ENCODE measurements at regions not wholly inside any gene's neighbourhood (a gene's known extent, or its start where the extent isn't known, plus 50 kb on each side); places are given as distances from the start of the nearest gene placed in this dataset.

GRCh38 chr5:33153831-33154230, 286.9 kb upstream of the TARS1 start:
- no peaks in the 10 kb centered on the region for H4K20me1 ChIP-seq (ENCODE audit: insufficient read depth, low read length)
- H3K4me3 ChIP-seq (ENCODE audit: low read length), result no peak overlapping the region
- TF ChIP-seq CTCF (IDR thresholded peaks at IDR 0.05; ENCODE audit: low read depth, low read length), result no peak
- no peak for TF ChIP-seq EZH2phosphoT487 (IDR thresholded peaks at IDR 0.05; ENCODE audit: low read depth)
- H3K4me1 ChIP-seq (ENCODE audit: low read length), result no peaks in the 10 kb centered on the region
- no peaks in the 10 kb centered on the region for H3K27me3 ChIP-seq (ENCODE audit: low read depth, low read length)
- no peak overlapping the region for H3K4me2 ChIP-seq (ENCODE audit: low read length)
- H2AFZ ChIP-seq (ENCODE audit: low read depth, low read length), result no peak overlapping the region
- H3K79me2 ChIP-seq (ENCODE audit: low read length), result no peaks in the 10 kb centered on the region
- no peak overlapping the region for H3K9ac ChIP-seq (ENCODE audit: low read length)
- no peaks in the 10 kb centered on the region for H3K9me3 ChIP-seq (ENCODE audit: insufficient read depth, low read length)
- no peaks in the 10 kb centered on the region for H3K36me3 ChIP-seq (replicated peaks; ENCODE audit: low read depth, low read length)
- H3K27ac ChIP-seq (ENCODE audit: low read length), result no peak overlapping the region

- H3K36me3 ChIP-seq (replicated peaks; ENCODE audit: low read depth, low read length), result no peaks in the 10 kb centered on the region
- no peak overlapping the region for H3K4me2 ChIP-seq (ENCODE audit: low read length)
- H3K27ac ChIP-seq (ENCODE audit: low read length), result no peak overlapping the region
- TF ChIP-seq EZH2phosphoT487 (IDR thresholded peaks at IDR 0.05; ENCODE audit: low read depth) (no peak), CTCF (IDR thresholded peaks at IDR 0.05; ENCODE audit: low read depth, low read length) (no peak)
- no peaks in the 10 kb centered on the region for H3K79me2 ChIP-seq (ENCODE audit: low read length)
- H2AFZ ChIP-seq (ENCODE audit: low read depth, low read length), result no peak overlapping the region
- no peaks in the 10 kb centered on the region for H3K27me3 ChIP-seq (ENCODE audit: low read depth, low read length)
- no peak overlapping the region for H3K4me3 ChIP-seq (ENCODE audit: low read length)
- H3K4me1 ChIP-seq (ENCODE audit: low read length), result no peaks in the 10 kb centered on the region
- H3K9me3 ChIP-seq (ENCODE audit: insufficient read depth, low read length), result no peaks in the 10 kb centered on the region
- no peak overlapping the region for H3K9ac ChIP-seq (ENCODE audit: low read length)
- no peaks in the 10 kb centered on the region for H4K20me1 ChIP-seq (ENCODE audit: insufficient read depth, low read length)
Observed at GRCh38 chr5:33160871-33161270, 279.9 kb upstream of the TARS1 start.

GRCh38 chr5:33161421-33161820, 279.3 kb upstream of the TARS1 start:
- Histone ChIP-seq H3K36me3 (replicated peaks; ENCODE audit: low read depth, low read length) (no peaks in the 10 kb centered on the region), H3K27ac (ENCODE audit: low read length) (no peak overlapping the region), H3K9me3 (ENCODE audit: insufficient read depth, low read length) (no peaks in the 10 kb centered on the region), H3K27me3 (ENCODE audit: low read depth, low read length) (no peaks in the 10 kb centered on the region), H3K79me2 (ENCODE audit: low read length) (no peaks in the 10 kb centered on the region), H3K4me2 (ENCODE audit: low read length) (no peak overlapping the region), H2AFZ (ENCODE audit: low read depth, low read length) (no peak overlapping the region), H3K4me1 (ENCODE audit: low read length) (no peaks in the 10 kb centered on the region), H3K9ac (ENCODE audit: low read length) (no peak overlapping the region), H4K20me1 (ENCODE audit: insufficient read depth, low read length) (no peaks in the 10 kb centered on the region), H3K4me3 (ENCODE audit: low read length) (no peak overlapping the region)
- TF ChIP-seq EZH2phosphoT487 (IDR thresholded peaks at IDR 0.05; ENCODE audit: low read depth), result no peak
- no peak for TF ChIP-seq CTCF (IDR thresholded peaks at IDR 0.05; ENCODE audit: low read depth, low read length)

- no peak for TF ChIP-seq CTCF (IDR thresholded peaks at IDR 0.05; ENCODE audit: low read depth, low read length)
- TF ChIP-seq EZH2phosphoT487 (IDR thresholded peaks at IDR 0.05; ENCODE audit: low read depth), result no peak
Observed at GRCh38 chr5:33162057-33162456, 278.7 kb upstream of the TARS1 start.

More at GRCh38 chr5:33162057-33162456, 278.7 kb upstream of the TARS1 start:
- Histone ChIP-seq H3K4me3 (ENCODE audit: low read length) (no peak overlapping the region), H2AFZ (ENCODE audit: low read depth, low read length) (no peak overlapping the region), H3K9me3 (ENCODE audit: insufficient read depth, low read length) (no peaks in the 10 kb centered on the region), H3K36me3 (replicated peaks; ENCODE audit: low read depth, low read length) (no peaks in the 10 kb centered on the region), H3K27ac (ENCODE audit: low read length) (no peak overlapping the region), H3K79me2 (ENCODE audit: low read length) (no peaks in the 10 kb centered on the region), H3K4me2 (ENCODE audit: low read length) (no peak overlapping the region), H3K27me3 (ENCODE audit: low read depth, low read length) (no peaks in the 10 kb centered on the region), H3K4me1 (ENCODE audit: low read length) (no peaks in the 10 kb centered on the region), H3K9ac (ENCODE audit: low read length) (no peak overlapping the region), H4K20me1 (ENCODE audit: insufficient read depth, low read length) (no peaks in the 10 kb centered on the region)
